Right renal pelvis (tissue), 4 donors: ENCODE measurements at regions not wholly inside any gene's neighbourhood (a gene's known extent, or its start where the extent isn't known, plus 50 kb on each side); places are given as distances from the start of the nearest gene placed in this dataset.

Experiments
- DNase-seq, 4 donors: peaks; one replicate each; pipeline ENCODE4 v3.0.0-alpha.2; 2013; ENCODE audit warnings: low read depth in 4 of 4, low spot score in 3 of 4, missing footprints in 1 of 4

GRCh38 chr7:142308918-142309317, 51.1 kb upstream of the PRSS58 start:
- no peak for DNase-seq

- no peak for DNase-seq
Observed at GRCh38 chr7:142308326-142308725, 50.5 kb upstream of the PRSS58 start.
